ENCODE measurements at regions not wholly inside any gene's neighbourhood (a gene's known extent, or its start where the extent isn't known, plus 50 kb on each side); places are given as distances from the start of the nearest gene placed in this dataset.

DNA sequence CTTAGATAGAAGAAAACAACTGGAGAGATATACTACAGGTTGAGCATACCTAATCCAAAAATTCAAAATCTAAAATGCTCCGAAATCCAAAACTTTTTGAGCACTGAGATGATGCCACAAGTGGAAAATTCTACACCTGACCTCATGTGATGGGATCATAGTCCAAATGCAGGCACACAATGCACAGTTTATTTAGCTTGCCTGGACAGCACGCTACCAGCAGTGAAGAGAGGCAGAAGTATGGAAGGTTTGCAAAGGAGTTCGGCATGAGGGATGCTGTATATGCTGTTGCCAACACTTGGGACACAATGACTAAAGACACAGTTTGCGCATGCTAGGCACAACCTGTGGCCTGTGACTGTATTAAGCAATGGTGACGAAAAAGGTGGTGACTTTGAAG, 58.1 kb upstream of the CAND1 start:
- Histone ChIP-seq H3K4me1 (no peaks in the 10 kb centered on the region), H3K4me3 (no peak overlapping the region), H3K36me3 (no peaks in the 10 kb centered on the region), H3K27me3 (no peaks in the 10 kb centered on the region), H3K27ac (no peak overlapping the region), H3K9me3 (no peaks in the 10 kb centered on the region)
- no peak for TF ChIP-seq POLR2A (IDR thresholded peaks at IDR 0.05)
- TF ChIP-seq, protein P1, sequence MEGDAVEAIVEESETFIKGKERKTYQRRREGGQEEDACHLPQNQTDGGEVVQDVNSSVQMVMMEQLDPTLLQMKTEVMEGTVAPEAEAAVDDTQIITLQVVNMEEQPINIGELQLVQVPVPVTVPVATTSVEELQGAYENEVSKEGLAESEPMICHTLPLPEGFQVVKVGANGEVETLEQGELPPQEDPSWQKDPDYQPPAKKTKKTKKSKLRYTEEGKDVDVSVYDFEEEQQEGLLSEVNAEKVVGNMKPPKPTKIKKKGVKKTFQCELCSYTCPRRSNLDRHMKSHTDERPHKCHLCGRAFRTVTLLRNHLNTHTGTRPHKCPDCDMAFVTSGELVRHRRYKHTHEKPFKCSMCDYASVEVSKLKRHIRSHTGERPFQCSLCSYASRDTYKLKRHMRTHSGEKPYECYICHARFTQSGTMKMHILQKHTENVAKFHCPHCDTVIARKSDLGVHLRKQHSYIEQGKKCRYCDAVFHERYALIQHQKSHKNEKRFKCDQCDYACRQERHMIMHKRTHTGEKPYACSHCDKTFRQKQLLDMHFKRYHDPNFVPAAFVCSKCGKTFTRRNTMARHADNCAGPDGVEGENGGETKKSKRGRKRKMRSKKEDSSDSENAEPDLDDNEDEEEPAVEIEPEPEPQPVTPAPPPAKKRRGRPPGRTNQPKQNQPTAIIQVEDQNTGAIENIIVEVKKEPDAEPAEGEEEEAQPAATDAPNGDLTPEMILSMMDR (IDR thresholded peaks at IDR 0.05): no peak
- DNase-seq: no peak

DNA sequence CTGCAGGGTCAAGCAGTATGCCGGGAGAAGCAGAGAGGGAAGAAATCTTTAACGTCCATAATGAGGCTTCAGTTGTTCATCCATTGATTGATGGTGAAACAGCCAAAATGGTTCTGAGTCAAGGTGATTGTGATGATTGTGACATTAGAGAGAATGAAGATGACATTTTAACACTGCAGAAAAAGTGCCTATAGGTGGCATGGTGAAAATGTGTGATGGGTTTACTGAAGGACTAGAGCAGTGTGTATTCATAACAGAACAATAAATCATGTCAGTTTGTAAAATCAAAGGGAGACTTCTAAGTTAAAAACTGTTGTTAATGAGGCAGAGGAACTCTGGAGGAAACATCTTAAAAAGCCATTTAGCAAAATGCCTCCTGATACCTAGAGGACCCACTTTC, 57.7 kb upstream of the CAND1 start:
- H3K4me3 ChIP-seq: no peak overlapping the region
- H3K27me3 ChIP-seq: no peaks in the 10 kb centered on the region
- TF ChIP-seq, protein P1 (IDR thresholded peaks at IDR 0.05): no peak
- no peaks in the 10 kb centered on the region for H3K9me3 ChIP-seq
- DNase-seq: no peak
- H3K36me3 ChIP-seq: no peaks in the 10 kb centered on the region
- H3K27ac ChIP-seq: no peak overlapping the region
- no peaks in the 10 kb centered on the region for H3K4me1 ChIP-seq

DNA sequence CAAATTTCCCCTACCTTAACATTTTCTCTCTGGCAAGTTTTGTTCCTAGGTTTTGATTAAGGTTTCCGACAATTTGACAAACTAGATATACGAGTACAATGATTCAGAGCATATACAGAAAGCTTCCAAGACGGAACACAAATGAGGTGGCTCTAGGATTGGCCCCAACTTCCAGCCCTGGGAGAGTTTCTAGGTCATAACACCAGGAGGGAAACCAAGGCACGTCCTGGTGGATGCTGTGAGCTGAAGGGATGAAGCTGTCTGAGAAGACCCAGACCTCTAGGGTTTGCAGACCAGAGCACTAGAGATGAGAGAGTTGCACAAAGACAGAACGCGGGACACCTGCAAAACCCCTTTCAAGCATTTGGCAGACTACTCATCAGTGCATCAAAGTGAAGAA, 51.5 kb upstream of the CAND1 start:
- no peak for TF ChIP-seq POLR2A (IDR thresholded peaks at IDR 0.05)
- TF ChIP-seq, protein P1 (IDR thresholded peaks at IDR 0.05): no peak
- no peak overlapping the region for H3K4me3 ChIP-seq

More for the DNA sequence above, 51.5 kb upstream of the CAND1 start:
- DNase-seq: no peak
- no peaks in the 10 kb centered on the region for H3K9me3 ChIP-seq
- no peaks in the 10 kb centered on the region for H3K36me3 ChIP-seq
- H3K4me1 ChIP-seq: no peaks in the 10 kb centered on the region
- no peak overlapping the region for H3K27ac ChIP-seq
- no peaks in the 10 kb centered on the region for H3K27me3 ChIP-seq

Small RNA genes in the stretch of these regions (small RNA-seq; reads per million reads assigned to genes)
- gene AC073530.2: 0 reads per million in 2 donors

All from Peyer's patch (tissue), 4 donors.